K562 (cell line): ENCODE measurements at regions not wholly inside any gene's neighbourhood (a gene's known extent, or its start where the extent isn't known, plus 50 kb on each side); places are given as distances from the start of the nearest gene placed in this dataset.

Source experiments
- ATAC-seq: fragments of 200-7000 bp; cut with Tn5 transposase; 3 replicates; pipeline ENCODE4 v1.9.1; 2020; ENCODE audit warnings: moderate library complexity
- BruUV-seq: library from RNA; stranded (reverse); fragments of 400-500 nt; replicated peaks from 2 replicates; lab custom pipeline; 2021; lab: Mats Ljungman, UMichigan
- CTCF ChIA-PET: fragments of 300-600 bp; formaldehyde crosslinking; extraction: SDS; loops from one replicate; lab custom pipeline; 2021; ENCODE audit warnings: low intra/inter-chr PET ratio; lab: Yijun Ruan, JAX
- POLR2A ChIA-PET: fragments of 300-600, 350-650 bp; sonication (Branson Sonifier 250); formaldehyde crosslinking; extraction: SDS; loops from one replicate; lab custom pipeline; 2021; ENCODE audit warnings: antibody characterized with exemption, inconsistent platforms; lab: Yijun Ruan, JAX
- DNase-seq, 4 experiments: peaks; one replicate each; pipeline versions ENCODE4 v3.0.0 to v3.0.0-alpha.2; 2011 to 2018; ENCODE audit warnings: low spot score in 3 of 4, mixed read lengths in 3 of 4; ENCODE audit errors: extremely low read depth in 1 of 4
- FAIRE-seq: peaks from 2 replicates; lab custom pipeline; 2011; peaks lifted over from hg19 to GRCh38; lab: Jason Lieb, UNC
- H2AFZ ChIP-seq: 2 replicates; pipeline ENCODE4 v1.6.0; 2011; ENCODE audit warnings: low read depth, low read length, control low read depth, inconsistent platforms
- H3K27ac ChIP-seq: fragments of 200-600 bp; 3 replicates; pipeline ENCODE4 v1.8.0; 2011; ENCODE audit warnings: low read depth, mild to moderate bottlenecking, control low read depth, inconsistent platforms, low read length, moderate library complexity, mixed read lengths; ENCODE audit errors: extremely low read depth
- H3K27me3 ChIP-seq, 2 experiments: fragments of 300-600 bp in 1 of 2; 2 replicates in 1 of 2; 3 replicates in 1 of 2; pipeline versions ENCODE4 v1.6.0 to v1.8.0; 2011; ENCODE audit warnings: inconsistent platforms in 2 of 2, low read length in 2 of 2, mild to moderate bottlenecking in 1 of 2, mixed read lengths in 1 of 2, moderate library complexity in 1 of 2; ENCODE audit not compliant: control insufficient read depth in 2 of 2, insufficient read depth in 2 of 2
- H3K36me3 ChIP-seq: fragments of 300-600 bp; 3 replicates; pipeline ENCODE4 v1.8.0; 2011; ENCODE audit warnings: mild to moderate bottlenecking, low read length, inconsistent platforms; ENCODE audit not compliant: control insufficient read depth, insufficient read depth
- H3K4me1 ChIP-seq, 2 experiments: fragments of 200-600 bp in 1 of 2; replicated peaks in 1 of 2; 2 replicates in 1 of 2; 3 replicates in 1 of 2; pipeline versions ENCODE4 v1.5.1 to v1.8.0; 2011; ENCODE audit warnings: inconsistent platforms in 2 of 2, low read length in 2 of 2, mild to moderate bottlenecking in 1 of 2, mixed read lengths in 1 of 2, moderate library complexity in 1 of 2; ENCODE audit not compliant: control insufficient read depth in 2 of 2, insufficient read depth in 2 of 2
- H3K4me2 ChIP-seq: 2 replicates; pipeline ENCODE4 v1.6.1; 2011; ENCODE audit warnings: low read length, control low read depth, inconsistent platforms, mixed read lengths; ENCODE audit not compliant: insufficient read depth
- H3K4me3 ChIP-seq: fragments of 200-600 bp; sonication (generic), shearing (Covaris generic); 2 replicates; pipeline ENCODE4 v1.5.1; 2016; ENCODE audit warnings: control low read depth, inconsistent platforms
- H3K79me2 ChIP-seq: fragments of 200-600 bp; 3 replicates; pipeline ENCODE4 v1.8.0; 2011; ENCODE audit warnings: low read length, inconsistent platforms; ENCODE audit not compliant: control insufficient read depth, insufficient read depth
- H3K9ac ChIP-seq, 2 experiments: 2 replicates each; pipeline versions ENCODE4 v1.6.0 to v1.6.1; 2011; ENCODE audit warnings: low read depth in 2 of 2, low read length in 2 of 2, control low read depth in 1 of 2, inconsistent platforms in 1 of 2, mild to moderate bottlenecking in 1 of 2, mixed read lengths in 1 of 2; ENCODE audit not compliant: insufficient read depth in 1 of 2
- H3K9me1 ChIP-seq: one replicate; pipeline ENCODE4 v1.6.0; 2011; ENCODE audit warnings: inconsistent platforms, mild to moderate bottlenecking, low read length, moderate library complexity; ENCODE audit not compliant: control insufficient read depth, insufficient read depth
- H3K9me3 ChIP-seq: replicated peaks from 2 replicates; pipeline ENCODE4 v1.5.1; 2011; ENCODE audit warnings: low read depth, low read length, inconsistent platforms; ENCODE audit not compliant: control insufficient read depth, insufficient read depth
- H4K20me1 ChIP-seq: replicated peaks from 2 replicates; pipeline ENCODE4 v1.6.1; 2011; ENCODE audit warnings: low read length, inconsistent platforms, mixed read lengths; ENCODE audit not compliant: control insufficient read depth, insufficient read depth
- ATF2 ChIP-seq: sonication (generic); formaldehyde crosslinking; IDR thresholded peaks from 2 replicates; pipeline ENCODE4 v1.8.1; 2022; ENCODE audit warnings: missing genetic modification reagents
- ATF6 ChIP-seq: sonication (generic); formaldehyde crosslinking; IDR thresholded peaks from 2 replicates; pipeline ENCODE4 v1.4.0; 2020; ENCODE audit warnings: mild to moderate bottlenecking, missing genetic modification reagents
- C11orf30 ChIP-seq: fragments of 450-650 bp; IDR thresholded peaks from 2 replicates; pipeline ENCODE4 v1.6.1; 2016; ENCODE audit warnings: low read depth, mild to moderate bottlenecking
- EHMT2 ChIP-seq: fragments of 450-650 bp; IDR thresholded peaks from 2 replicates; pipeline ENCODE4 v1.6.1; 2018; ENCODE audit warnings: antibody characterized with exemption
- HBP1 ChIP-seq: fragments of 450-650 bp; formaldehyde crosslinking; IDR thresholded peaks from 2 replicates; pipeline ENCODE4 v1.4.0; 2022; ENCODE audit warnings: missing genetic modification characterization
- HDAC1 ChIP-seq, 2 experiments: fragments of 450-650 bp; IDR thresholded peaks; 2 replicates each; pipeline ENCODE4 v1.6.1; 2016 to 2017; ENCODE audit warnings: inconsistent platforms in 1 of 2, mild to moderate bottlenecking in 1 of 2, moderate library complexity in 1 of 2
- MCM2 ChIP-seq: fragments of 450-650 bp; IDR thresholded peaks from 2 replicates; pipeline ENCODE4 v1.6.1; 2017; ENCODE audit warnings: low read depth, mild to moderate bottlenecking
- NR2F6 ChIP-seq: fragments of 450-650 bp; formaldehyde crosslinking; IDR thresholded peaks from 2 replicates; pipeline ENCODE4 v1.4.0; 2020; ENCODE audit warnings: mild to moderate bottlenecking
- NR4A1 ChIP-seq, 2 experiments: fragments of 250-450 bp in 1 of 2; fragments of 450-650 bp in 1 of 2; sonication (Bioruptor Pico) in 1 of 2; IDR thresholded peaks; 2 replicates each; pipeline versions ENCODE4 v1.4.0 to v1.6.1; 2016 to 2020; ENCODE audit warnings: mild to moderate bottlenecking in 2 of 2, missing compliant biosample characterization in 1 of 2, missing genetic modification characterization in 1 of 2, moderate library complexity in 1 of 2
- RNF2 ChIP-seq: sonication (generic); IDR thresholded peaks from 2 replicates; pipeline ENCODE4 v1.6.1; 2016
- ZNF217 ChIP-seq: sonication (generic); formaldehyde crosslinking; IDR thresholded peaks from 2 replicates; pipeline ENCODE4 v1.8.0; 2022; ENCODE audit warnings: mild to moderate bottlenecking, missing genetic modification reagents
- ZNF444 ChIP-seq: fragments of 250-450 bp; sonication (Bioruptor Pico); IDR thresholded peaks from 2 replicates; pipeline ENCODE4 v1.4.0; 2020; ENCODE audit warnings: mild to moderate bottlenecking, moderate library complexity
- WGBS: fragments of 100-300 bp; shearing (Covaris generic); methylation state at CpG from one replicate; pipeline ENCODE4 v1.1.6; 2016; ENCODE audit warnings: low coverage, mixed read lengths; ENCODE audit not compliant: insufficient coverage; ENCODE audit errors: missing lambda C conversion rate; 5-methylcytosine and 5-hydroxymethylcytosine counted together
- in situ Hi-C: fragments of 300-500 bp; cut with MboI; formaldehyde crosslinking; loops from 4 replicates; pipeline ENCODE4 v1.15.0; 2018; ENCODE audit warnings: inconsistent platforms, mixed read lengths
- intact Hi-C: fragments of 100-400 bp; cut with micrococcal nuclease; formaldehyde crosslinking; loops from 2 replicates; pipeline ENCODE4 v1.14.2; 2022

- CTCF ChIA-PET: no interaction called here
- Histone ChIP-seq H3K4me2 (no peak overlapping the region), H3K79me2 (no peaks in the 10 kb centered on the region), H3K4me1 (peaks cover 0 to 7% of the 10 kb centered on the region in 2 experiments; a peak in 1 of 5 replicates), H3K36me3 (no peaks in the 10 kb centered on the region), H2AFZ (peak overlapping the region; percentile 48; the same call in 1 of the 2 replicates), H3K27me3 (peaks cover 0 to 4% of the 10 kb centered on the region in 2 experiments; a peak in 3 of 5 replicates), H3K27ac (no peak overlapping the region), H3K9me1 (no peaks in the 10 kb centered on the region), H4K20me1 (no peaks in the 10 kb centered on the region), H3K9me3 (no peaks in the 10 kb centered on the region), H3K9ac (no peak overlapping the region), H3K4me3 (no peak overlapping the region)
- FAIRE-seq (no peak), DNase-seq (no peak), ATAC-seq (no peak)
- intact Hi-C loops: no loop called here
- in situ Hi-C loops: no loop called here
- POLR2A ChIA-PET: interaction anchor here (0.6 kb wide), 1 partner anchor 228 kb away, joined by 3 read pairs; no protein-coding TSS in a partner anchor
- TF ChIP-seq ZNF217 (CRISPR knock-in tag): no peak
- no peak for TF ChIP-seq C11orf30
- no peak for TF ChIP-seq HDAC1 (IDR thresholded peaks at IDR 0.05)
- no peak for TF ChIP-seq EHMT2
- no peak for TF ChIP-seq HBP1 (CRISPR knock-in tag)
- no peak for TF ChIP-seq ZNF444 (CRISPR knock-in tag)
- TF ChIP-seq ATF6 (CRISPR knock-in tag): no peak
- no peak for TF ChIP-seq ATF2 (CRISPR knock-in tag)
- TF ChIP-seq NR4A1 (CRISPR knock-in tag; IDR thresholded peaks at IDR 0.05): no peak
- no peak for TF ChIP-seq NR4A1 (tag; IDR thresholded peaks at IDR 0.05)
- no peak for TF ChIP-seq MCM2
- no peak for TF ChIP-seq NR2F6 (CRISPR knock-in tag)
- no peak for TF ChIP-seq RNF2
- no TSS peak for BruUV-seq
- WGBS: 30% methylated on average over 3 of the region's 3 CpGs
Measured at GRCh38 chr4:108342325-108342970, 173.7 kb upstream of the LEF1 start.
